Mucosa of rectum (tissue), 2 donors: ENCODE measurements at regions not wholly inside any gene's neighbourhood (a gene's known extent, or its start where the extent isn't known, plus 50 kb on each side); places are given as distances from the start of the nearest gene placed in this dataset.
"Not testable (repeated sequence)": the region's sequence is repeated elsewhere in the genome, so short reads cannot be mapped to it uniquely, and the experiment has no call there.

Experiments
- H3K27ac ChIP-seq, 2 donors: one replicate each; pipeline ENCODE4 v1.7.0; 2013; ENCODE audit warnings: inconsistent platforms in 2 of 2, low read depth in 2 of 2, low read length in 2 of 2
- H3K27me3 ChIP-seq, 2 donors: one replicate each; pipeline ENCODE4 v1.7.0; 2013; ENCODE audit warnings: low read length in 2 of 2; ENCODE audit not compliant: control insufficient read depth in 2 of 2, insufficient read depth in 2 of 2
- H3K36me3 ChIP-seq, 2 donors: one replicate each; pipeline ENCODE4 v1.7.0; 2013; ENCODE audit warnings: low read length in 2 of 2; ENCODE audit not compliant: control insufficient read depth in 2 of 2, insufficient read depth in 2 of 2
- H3K4me1 ChIP-seq, 2 donors: one replicate each; pipeline ENCODE4 v1.7.0; 2013; ENCODE audit warnings: low read length in 2 of 2, mild to moderate bottlenecking in 1 of 2; ENCODE audit not compliant: control insufficient read depth in 2 of 2, insufficient read depth in 2 of 2
- H3K4me3 ChIP-seq, 2 donors: one replicate each; pipeline ENCODE4 v1.7.0; 2013; ENCODE audit warnings: low read length in 2 of 2
- H3K9ac ChIP-seq, 2 donors: one replicate each; pipeline ENCODE4 v1.7.0; 2013; ENCODE audit warnings: low read length in 2 of 2, low read depth in 1 of 2, mild to moderate bottlenecking in 1 of 2
- H3K9me3 ChIP-seq, 2 donors: one replicate each; pipeline ENCODE4 v1.7.0; 2013; ENCODE audit warnings: low read length in 2 of 2; ENCODE audit not compliant: control insufficient read depth in 2 of 2
- donor health status: healthy.
- donor health status: Normal muscosa, but diverticular disease.

DNA sequence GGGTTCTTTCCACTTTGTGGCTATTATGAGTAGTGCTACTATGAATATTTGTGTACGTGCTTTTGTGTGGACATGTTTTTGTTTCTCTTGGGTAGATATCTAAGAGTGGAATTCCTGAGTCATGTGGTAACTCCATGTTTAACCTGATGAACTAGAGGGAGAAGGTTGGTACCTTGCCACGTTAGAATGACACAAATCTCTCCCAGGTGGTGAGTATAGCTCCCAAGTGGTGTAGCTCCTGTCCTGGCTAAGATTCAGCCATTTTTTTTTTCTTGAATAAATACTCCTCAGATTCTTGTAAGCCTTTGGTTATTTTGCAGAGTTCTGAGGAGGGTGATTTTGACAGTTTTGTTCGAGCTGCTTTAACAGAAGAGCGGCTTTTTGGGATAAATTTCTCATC lies 83.2 kb upstream of the DPP6 start:
- not testable (repeated sequence) for H3K27ac ChIP-seq, H3K4me3 ChIP-seq, H3K27me3 ChIP-seq, H3K9ac ChIP-seq, H3K36me3 ChIP-seq, H3K9me3 ChIP-seq, H3K4me1 ChIP-seq

DNA sequence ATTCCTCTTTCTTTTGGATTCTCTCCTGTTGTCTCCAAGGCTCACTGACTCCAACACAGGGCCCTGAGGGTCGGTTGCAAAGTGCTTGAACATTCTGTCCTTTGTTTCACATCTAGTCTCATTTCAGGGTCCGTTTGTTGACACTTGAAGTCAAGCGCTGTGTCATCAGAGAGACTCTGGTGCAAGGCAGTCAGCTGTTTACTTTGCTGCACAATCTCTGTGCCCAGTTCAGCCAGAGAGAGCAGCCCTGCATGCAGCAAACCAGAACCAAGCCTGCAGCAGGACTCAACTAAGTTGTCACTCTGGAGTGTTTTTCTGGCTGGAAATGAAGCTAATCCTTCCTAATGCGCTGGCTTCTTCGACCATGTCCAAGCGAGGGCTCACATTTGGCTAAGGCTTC lies 77.6 kb upstream of the DPP6 start:
- H3K4me1 ChIP-seq, H3K9ac ChIP-seq, H3K4me3 ChIP-seq, H3K36me3 ChIP-seq, H3K27ac ChIP-seq, H3K9me3 ChIP-seq, H3K27me3 ChIP-seq: not testable (repeated sequence)

DNA sequence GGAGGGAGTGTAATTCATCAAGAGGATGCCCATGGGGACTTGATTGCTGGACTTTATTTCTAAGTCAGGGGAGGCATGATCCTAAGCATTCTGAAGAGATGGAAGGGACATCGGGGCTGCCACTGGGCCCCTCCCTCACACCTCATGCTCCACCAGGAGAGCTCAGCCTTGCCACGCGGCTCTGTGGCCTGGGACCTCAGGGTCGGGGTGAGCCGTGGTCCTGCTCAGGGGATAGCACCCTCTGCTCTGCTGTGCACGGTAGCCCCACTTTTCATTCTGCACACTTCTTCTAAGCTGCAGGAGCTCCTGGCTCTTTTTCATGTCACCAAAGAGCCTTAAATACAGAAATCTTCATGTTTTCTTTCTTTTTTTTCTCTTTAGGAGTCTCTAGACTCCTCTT lies 75.5 kb upstream of the DPP6 start:
- not testable (repeated sequence) for H3K27ac ChIP-seq, H3K9ac ChIP-seq, H3K9me3 ChIP-seq, H3K4me1 ChIP-seq, H3K4me3 ChIP-seq, H3K36me3 ChIP-seq, H3K27me3 ChIP-seq

DNA sequence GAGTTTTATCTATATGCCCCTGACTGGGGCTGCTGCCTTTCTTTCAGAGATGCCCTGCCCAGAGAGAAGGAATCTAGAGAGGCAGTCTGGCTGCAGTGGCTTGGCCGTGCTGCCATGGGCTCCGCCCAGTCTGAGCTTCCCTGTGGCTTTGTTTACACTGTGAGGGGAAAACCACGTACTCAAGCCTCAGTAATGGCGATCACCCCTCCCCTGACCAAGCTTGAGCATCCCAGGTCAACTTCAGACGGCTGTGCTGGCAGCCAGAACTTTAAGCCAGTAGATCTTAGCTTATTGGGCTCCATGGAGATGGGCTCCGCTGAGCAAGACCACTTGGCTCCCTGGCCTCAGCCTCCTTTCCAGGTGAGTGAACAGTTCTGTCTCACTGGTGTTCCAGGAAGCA lies 69.0 kb upstream of the DPP6 start:
- not testable (repeated sequence) for H3K9ac ChIP-seq, H3K4me1 ChIP-seq, H3K27me3 ChIP-seq, H3K27ac ChIP-seq, H3K9me3 ChIP-seq, H3K36me3 ChIP-seq, H3K4me3 ChIP-seq

DNA sequence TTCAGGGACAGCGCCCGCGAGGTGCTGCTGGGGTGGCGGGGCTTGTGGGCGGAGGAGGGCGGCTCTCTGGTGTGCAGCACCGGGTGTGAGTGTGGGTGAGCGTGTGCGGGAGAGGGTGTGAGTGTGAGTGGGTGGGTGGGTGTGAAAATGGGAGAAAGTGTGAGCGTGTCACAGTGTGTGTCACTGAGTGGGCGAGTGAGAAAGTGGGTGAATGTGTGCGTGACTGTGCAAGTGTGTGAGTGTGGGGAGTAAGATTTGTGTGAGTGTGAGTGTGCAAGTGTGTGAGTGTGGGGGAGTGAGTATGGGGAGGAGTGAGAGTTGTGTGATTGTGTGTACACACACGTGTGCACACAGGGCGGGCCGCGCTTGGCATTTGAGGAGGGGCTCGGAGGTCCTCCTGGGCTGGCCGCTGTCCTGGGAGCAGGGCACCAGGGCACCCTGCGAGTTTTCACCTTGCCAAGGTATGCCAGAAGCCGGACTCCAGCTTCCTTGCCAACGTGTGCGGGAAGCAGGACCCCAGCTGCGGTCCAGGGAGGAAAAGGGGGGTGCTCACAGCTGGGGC lies 63.1 kb upstream of the DPP6 start:
- H3K9me3 ChIP-seq, H3K27me3 ChIP-seq, H3K4me1 ChIP-seq, H3K27ac ChIP-seq, H3K4me3 ChIP-seq, H3K36me3 ChIP-seq, H3K9ac ChIP-seq: not testable (repeated sequence)

DNA sequence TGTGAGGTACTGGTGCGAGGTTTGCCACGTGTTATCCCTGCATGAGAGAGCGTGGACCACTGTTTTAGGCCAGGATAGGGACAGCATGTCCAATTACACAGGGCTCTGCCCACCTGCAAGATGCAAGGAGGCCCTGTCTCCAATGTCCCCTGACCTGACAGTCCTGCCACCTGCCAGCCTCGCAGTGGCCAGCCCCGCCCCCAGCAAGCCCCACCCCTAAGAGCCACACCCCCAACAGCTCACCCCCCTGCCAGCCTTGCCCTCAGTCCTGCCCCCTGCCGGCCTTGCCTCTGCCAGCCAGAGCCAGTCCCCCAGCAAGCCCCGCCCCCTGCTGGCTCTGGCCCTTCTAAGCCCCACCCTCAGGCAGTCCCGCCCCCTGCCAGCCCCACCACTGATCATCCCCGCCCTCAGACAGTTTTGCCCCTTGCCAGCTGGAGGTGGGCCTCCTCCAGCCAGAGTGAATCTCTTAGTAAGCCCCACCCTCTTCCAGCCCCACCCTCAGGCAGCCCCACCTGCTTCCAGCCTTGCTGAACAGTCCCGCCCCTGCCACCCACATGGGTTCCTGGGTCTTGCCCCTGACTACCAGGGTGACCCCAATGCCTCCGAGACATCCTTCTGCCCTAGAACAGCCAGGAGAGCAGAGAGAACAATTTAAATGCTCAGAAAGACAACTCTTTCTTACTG lies 62.3 kb upstream of the DPP6 start:
- not testable (repeated sequence) for H3K4me1 ChIP-seq, H3K9me3 ChIP-seq, H3K36me3 ChIP-seq, H3K27ac ChIP-seq, H3K4me3 ChIP-seq, H3K27me3 ChIP-seq, H3K9ac ChIP-seq

DNA sequence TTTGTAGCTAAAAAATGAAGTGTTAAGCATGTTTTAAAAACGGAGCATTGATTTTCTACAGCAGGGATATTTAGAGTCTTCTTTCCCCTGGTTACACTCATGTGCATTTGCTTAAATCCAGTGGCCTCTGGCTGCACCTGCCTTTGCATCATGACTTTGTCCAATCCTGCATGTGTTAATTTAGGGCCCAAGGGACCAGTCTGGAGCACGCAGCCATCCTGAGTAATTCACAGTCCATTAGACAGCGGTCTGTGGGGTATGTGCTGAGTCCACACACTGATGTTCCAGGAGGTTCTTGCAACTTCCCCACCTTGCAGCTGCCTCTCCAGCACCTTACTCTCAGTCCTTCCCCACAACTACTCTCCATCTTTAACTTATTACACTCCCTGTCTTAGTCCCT lies 60.7 kb upstream of the DPP6 start:
- not testable (repeated sequence) for H3K4me1 ChIP-seq, H3K27me3 ChIP-seq, H3K9me3 ChIP-seq, H3K9ac ChIP-seq, H3K36me3 ChIP-seq, H3K4me3 ChIP-seq, H3K27ac ChIP-seq

DNA sequence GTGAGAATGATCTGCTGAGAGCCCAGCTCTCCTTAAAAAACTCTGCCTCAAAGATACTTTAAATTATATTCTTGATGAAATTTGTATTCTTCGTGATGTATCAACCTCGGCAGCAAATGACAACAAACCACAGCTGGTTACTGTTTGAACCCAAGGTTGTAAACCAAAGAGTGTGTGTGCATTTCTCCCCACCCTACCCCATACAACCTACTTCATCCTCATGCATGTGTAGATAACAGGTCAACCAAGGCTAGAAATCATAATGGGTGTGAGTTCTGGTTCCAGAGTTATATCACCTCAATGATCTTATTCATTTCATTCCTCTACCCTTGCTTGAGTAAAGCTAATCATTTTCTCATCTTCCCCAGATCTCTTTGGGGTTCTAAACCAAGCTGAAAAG lies 58.8 kb upstream of the DPP6 start:
- not testable (repeated sequence) for H3K4me1 ChIP-seq, H3K36me3 ChIP-seq, H3K9ac ChIP-seq, H3K4me3 ChIP-seq, H3K27ac ChIP-seq, H3K27me3 ChIP-seq, H3K9me3 ChIP-seq

DNA sequence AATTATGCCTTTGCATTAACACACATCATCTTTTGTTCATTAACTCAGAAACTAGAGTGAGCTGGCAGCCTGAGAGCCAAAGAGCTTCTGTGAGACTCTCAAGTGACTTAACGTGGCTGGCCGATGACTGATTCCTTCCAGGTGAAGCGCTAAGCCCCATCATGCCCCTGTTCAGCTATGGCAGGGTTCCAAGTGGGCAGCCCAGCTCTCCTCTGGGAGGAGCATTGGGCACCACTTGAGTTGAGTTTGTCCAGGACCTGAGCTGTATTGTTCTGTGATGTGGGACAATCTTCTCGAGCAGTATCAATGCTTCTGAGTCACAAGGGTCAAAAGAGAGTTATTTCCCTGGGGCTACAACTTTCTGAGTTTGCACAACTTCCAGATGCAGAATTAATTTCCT lies 53.3 kb upstream of the DPP6 start:
- not testable (repeated sequence) for H3K27ac ChIP-seq, H3K9me3 ChIP-seq, H3K9ac ChIP-seq, H3K36me3 ChIP-seq, H3K4me3 ChIP-seq, H3K4me1 ChIP-seq, H3K27me3 ChIP-seq
